ENCODE measurements at regions not wholly inside any gene's neighbourhood (a gene's known extent, or its start where the extent isn't known, plus 50 kb on each side); places are given as distances from the start of the nearest gene placed in this dataset.

GRCh38 chr6:118755941-118756646, 104.7 kb upstream of the CEP85L start:
- no peak for TF ChIP-seq CTCF (IDR thresholded peaks at IDR 0.05; ENCODE audit: low read length)
- no peak for TF ChIP-seq EZH2 (IDR thresholded peaks at IDR 0.05; ENCODE audit: borderline replicate concordance, low read length)

Data from OCI-LY1 (cell line).